Natural killer cell (primary cell): ENCODE measurements at regions not wholly inside any gene's neighbourhood (a gene's known extent, or its start where the extent isn't known, plus 50 kb on each side); places are given as distances from the start of the nearest gene placed in this dataset.

Experiments used
- ATAC-seq, 3 donors: fragments of 150-1000 bp in 2 of 3; fragments of 200-7000 bp in 1 of 3; cut with Tn5 transposase; 1 replicate in 1 of 3; 2 replicates in 2 of 3; pipeline ENCODE4 v1.10.0; 2021; ENCODE audit warnings: mild to moderate bottlenecking in 2 of 3, moderate library complexity in 2 of 3
- DNase-seq, 2 donors: peaks; one replicate each; pipeline versions ENCODE4 v3.0.0 to v3.0.0-alpha.2; 2013 to 2021; ENCODE audit warnings: mixed read lengths in 1 of 2
- H3K27ac ChIP-seq: one replicate; pipeline ENCODE4 v1.5.1; 2013; ENCODE audit warnings: mild to moderate bottlenecking, low read length
- H3K27me3 ChIP-seq: one replicate; pipeline ENCODE4 v1.6.1; 2013; ENCODE audit warnings: low read length; ENCODE audit not compliant: control insufficient read depth, insufficient read depth
- H3K36me3 ChIP-seq: one replicate; pipeline ENCODE4 v1.6.1; 2013; ENCODE audit warnings: low read length; ENCODE audit not compliant: control insufficient read depth, insufficient read depth
- H3K4me1 ChIP-seq: one replicate; pipeline ENCODE4 v1.6.1; 2013; ENCODE audit warnings: low read length; ENCODE audit not compliant: control insufficient read depth, insufficient read depth
- H3K4me3 ChIP-seq: one replicate; pipeline ENCODE4 v1.5.1; 2013; ENCODE audit warnings: low read length
- H3K9me3 ChIP-seq: one replicate; pipeline ENCODE4 v1.6.1; 2013; ENCODE audit warnings: low read length; ENCODE audit not compliant: control insufficient read depth, insufficient read depth
- H3K27ac Mint-ChIP-seq, 2 donors: one replicate each; pipeline ENCODE4 v1.8.0; 2022; ENCODE audit warnings: mild to moderate bottlenecking in 2 of 2, mixed read lengths in 2 of 2, moderate library complexity in 1 of 2
- H3K27me3 Mint-ChIP-seq, 2 donors: one replicate each; pipeline ENCODE4 v1.8.0; 2022; ENCODE audit warnings: low read depth in 2 of 2, mixed read lengths in 2 of 2
- H3K36me3 Mint-ChIP-seq: one replicate; pipeline ENCODE4 v1.8.0; 2022; ENCODE audit warnings: mixed read lengths
- H3K4me1 Mint-ChIP-seq, 2 donors: one replicate each; pipeline ENCODE4 v1.8.0; 2022; ENCODE audit warnings: mixed read lengths in 2 of 2
- H3K4me3 Mint-ChIP-seq: one replicate; pipeline ENCODE4 v1.8.0; 2022; ENCODE audit warnings: mild to moderate bottlenecking, moderate library complexity, mixed read lengths
- H3K9me3 Mint-ChIP-seq, 2 donors: one replicate each; pipeline ENCODE4 v1.8.0; 2022; ENCODE audit warnings: mixed read lengths in 2 of 2
- CTCF ChIP-seq: fragments of 200-600 bp; IDR thresholded peaks from one replicate; pipeline ENCODE4 v1.8.0; 2022; ENCODE audit warnings: antibody characterized with exemption
- WGBS: methylation state at CpG from one replicate; pipeline ENCODE4 v1.1.7; 2013; ENCODE audit warnings: missing lambda C conversion rate; ENCODE audit not compliant: insufficient coverage; 5-methylcytosine and 5-hydroxymethylcytosine counted together
- intact Hi-C: fragments of 100-400 bp; cut with micrococcal nuclease; formaldehyde crosslinking; loops from one replicate; pipeline ENCODE4 v1.14.2; 2022

- TF ChIP-seq CTCF, result no peak
- H3K4me3 Mint-ChIP-seq, result no peak overlapping the region
- H3K27me3 Mint-ChIP-seq, result no peaks in the 10 kb centered on the region
- intact Hi-C loops, result no loop called here
- H3K9me3 ChIP-seq, result no peaks in the 10 kb centered on the region
- H3K4me1 Mint-ChIP-seq, result no peaks in the 10 kb centered on the region
- no peak overlapping the region for H3K4me3 ChIP-seq
- H3K36me3 Mint-ChIP-seq, result no peaks in the 10 kb centered on the region
- no peak for DNase-seq
- no peak for ATAC-seq
- H3K27ac Mint-ChIP-seq, result no peak overlapping the region
- H3K27ac ChIP-seq, result no peak overlapping the region
- WGBS, result 83% methylated on average over 3 of the region's 3 CpGs
- no peaks in the 10 kb centered on the region for H3K4me1 ChIP-seq
- no peaks in the 10 kb centered on the region for H3K27me3 ChIP-seq
- H3K36me3 ChIP-seq, result no peaks in the 10 kb centered on the region
- H3K9me3 Mint-ChIP-seq, result peaks cover 11 to 14% of the 10 kb centered on the region in 2 donors
These were observed 913.4 kb downstream of the CBLN2 start for GRCh38 chr18:71630696-71631095.

- H3K36me3 Mint-ChIP-seq, result no peaks in the 10 kb centered on the region
- no peak overlapping the region for H3K4me3 Mint-ChIP-seq
- DNase-seq (no peak), ATAC-seq (no peak)
- H3K27ac Mint-ChIP-seq, result no peak overlapping the region
- Histone ChIP-seq H3K9me3 (peaks cover 4% of the 10 kb centered on the region), H3K27ac (no peak overlapping the region), H3K27me3 (no peaks in the 10 kb centered on the region), H3K36me3 (no peaks in the 10 kb centered on the region), H3K4me3 (no peak overlapping the region), H3K4me1 (no peaks in the 10 kb centered on the region)
- WGBS, result 40% methylated on average over 1 of the region's 1 CpG
- H3K9me3 Mint-ChIP-seq, result peaks cover 14 to 16% of the 10 kb centered on the region in 2 donors
- intact Hi-C loops, result no loop called here
- H3K27me3 Mint-ChIP-seq, result no peaks in the 10 kb centered on the region
- H3K4me1 Mint-ChIP-seq, result no peaks in the 10 kb centered on the region
- TF ChIP-seq CTCF, result no peak
These were observed 918.5 kb downstream of the CBLN2 start for GRCh38 chr18:71625556-71626090.

- Mint-ChIP-seq H3K4me3 (no peak overlapping the region), H3K36me3 (no peaks in the 10 kb centered on the region), H3K27ac (no peak overlapping the region), H3K27me3 (no peaks in the 10 kb centered on the region), H3K9me3 (peaks cover 16 to 19% of the 10 kb centered on the region in 2 donors), H3K4me1 (no peaks in the 10 kb centered on the region)
- H3K4me1 ChIP-seq, result no peaks in the 10 kb centered on the region
- intact Hi-C loops, result no loop called here
- ATAC-seq (no peak), DNase-seq (no peak)
- WGBS, result no CpG with 5 or more reads among the region's 1 CpG
- no peaks in the 10 kb centered on the region for H3K27me3 ChIP-seq
- TF ChIP-seq CTCF, result no peak
- no peak overlapping the region for H3K4me3 ChIP-seq
- H3K27ac ChIP-seq, result no peak overlapping the region
- H3K36me3 ChIP-seq, result no peaks in the 10 kb centered on the region
- H3K9me3 ChIP-seq, result no peaks in the 10 kb centered on the region
These were observed 945.8 kb downstream of the CBLN2 start for GRCh38 chr18:71598374-71598773.

GRCh38 chr18:71597219-71597618 is 946.9 kb downstream of the CBLN2 start:
- Mint-ChIP-seq H3K4me1 (no peaks in the 10 kb centered on the region), H3K36me3 (no peaks in the 10 kb centered on the region), H3K27ac (no peak overlapping the region), H3K4me3 (no peak overlapping the region), H3K27me3 (no peaks in the 10 kb centered on the region), H3K9me3 (peaks cover 13 to 17% of the 10 kb centered on the region in 2 donors)
- DNase-seq (no peak), ATAC-seq (no peak)
- WGBS, result 50% methylated on average over 1 of the region's 1 CpG
- H3K4me1 ChIP-seq, result no peaks in the 10 kb centered on the region
- no peak for TF ChIP-seq CTCF
- no peaks in the 10 kb centered on the region for H3K36me3 ChIP-seq
- no peaks in the 10 kb centered on the region for H3K27me3 ChIP-seq
- no peak overlapping the region for H3K4me3 ChIP-seq
- intact Hi-C loops, result no loop called here
- H3K27ac ChIP-seq, result no peak overlapping the region
- no peaks in the 10 kb centered on the region for H3K9me3 ChIP-seq
